Activated gamma-delta T cell treated with Interleukin-2 at 50 U/mL for 16 hours (primary cell): ENCODE measurements at regions not wholly inside any gene's neighbourhood (a gene's known extent, or its start where the extent isn't known, plus 50 kb on each side); places are given as distances from the start of the nearest gene placed in this dataset.
"Not testable (repeated sequence)": the region's sequence is repeated elsewhere in the genome, so short reads cannot be mapped to it uniquely, and the experiment has no call there.

Experiments
- DNase-seq: peaks from one replicate; pipeline ENCODE4 v3.0.0-alpha.2; 2020

DNA sequence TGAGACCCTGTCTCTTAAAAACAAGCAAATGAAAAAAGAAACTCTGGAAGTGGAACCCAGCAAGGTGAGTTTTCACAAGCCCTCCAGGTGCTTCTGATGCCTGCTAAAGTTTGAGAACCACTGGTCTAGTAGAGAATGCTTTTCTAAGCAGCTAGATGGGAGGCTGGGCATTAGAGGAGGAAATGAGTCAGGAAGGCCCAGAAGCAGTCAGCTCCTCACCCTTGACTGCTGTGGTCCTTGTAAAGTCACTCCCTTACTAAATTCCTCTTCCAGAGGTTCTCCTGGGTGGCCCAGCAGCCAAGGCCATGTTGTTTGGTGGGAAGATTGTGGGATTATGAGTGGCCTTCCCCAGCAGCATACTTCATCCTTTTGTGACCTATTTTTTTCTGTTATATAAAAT lies 52.0 kb upstream of the FYN start:
- no peak for DNase-seq

DNA sequence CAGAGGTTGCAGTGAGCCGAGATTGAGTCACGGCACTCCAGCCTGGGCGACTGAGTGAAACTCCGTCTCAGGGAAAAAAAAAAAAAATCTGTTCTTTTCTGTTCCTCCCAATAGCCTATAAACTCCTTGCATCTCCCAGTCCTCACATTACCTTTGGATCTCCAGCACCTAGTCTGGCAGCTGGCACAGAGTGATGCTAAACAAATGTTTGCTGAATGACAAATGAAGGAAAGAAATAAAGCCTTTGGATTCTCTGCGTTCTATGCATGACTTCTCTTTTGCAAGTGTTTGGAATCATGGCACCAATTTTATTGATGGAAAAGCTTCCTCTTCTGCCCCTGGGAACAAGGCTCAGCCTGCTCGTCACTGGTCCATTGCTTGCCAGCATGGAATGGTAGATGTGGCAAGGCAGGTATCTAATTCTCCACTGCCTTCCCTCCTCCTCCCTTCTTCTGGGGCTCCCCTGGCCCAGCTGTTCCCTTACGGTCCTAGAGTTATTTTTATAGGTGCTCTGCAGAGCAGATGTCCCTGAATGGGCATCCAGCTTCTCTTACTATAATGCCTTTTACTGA lies 53.6 kb upstream of the FYN start:
- DNase-seq: no peak

DNA sequence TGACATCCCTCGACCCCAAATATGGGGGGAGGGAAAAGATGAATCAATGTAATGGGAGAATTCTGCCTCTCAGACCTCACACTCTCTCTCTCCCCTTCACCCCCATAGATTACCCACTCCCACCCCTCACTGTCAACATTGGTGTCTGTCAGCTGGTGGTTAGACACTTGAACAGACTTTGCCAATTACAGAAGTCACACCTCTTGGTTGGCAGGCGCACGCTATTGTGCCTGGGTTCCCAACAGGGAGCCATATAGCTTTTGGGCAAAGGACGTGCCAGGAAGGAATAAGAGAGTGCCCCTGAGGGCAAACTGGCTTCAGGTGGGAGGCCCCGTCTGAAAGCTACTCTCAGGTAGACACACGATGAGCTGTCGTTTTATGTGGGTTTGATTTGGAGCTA lies 54.1 kb upstream of the FYN start:
- no peak for DNase-seq

DNA sequence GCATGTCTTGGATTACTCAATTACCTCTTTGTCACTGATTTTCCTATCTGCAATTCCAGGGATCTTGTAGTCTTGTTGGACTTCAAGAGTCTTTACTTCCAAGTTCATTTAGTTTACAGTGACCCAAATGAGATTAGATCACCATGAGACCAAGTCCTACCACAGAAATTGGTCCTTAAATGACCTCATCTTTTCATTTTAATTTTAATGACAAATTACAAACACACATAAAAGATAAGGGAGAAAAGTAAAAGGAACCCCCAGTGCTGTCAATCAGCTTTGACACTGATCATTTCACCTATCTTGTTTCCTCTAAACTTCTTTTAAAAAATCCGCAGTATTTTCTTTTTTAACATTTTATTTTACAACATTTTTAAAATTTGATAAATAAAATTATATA lies 54.9 kb upstream of the FYN start:
- DNase-seq: no peak

DNA sequence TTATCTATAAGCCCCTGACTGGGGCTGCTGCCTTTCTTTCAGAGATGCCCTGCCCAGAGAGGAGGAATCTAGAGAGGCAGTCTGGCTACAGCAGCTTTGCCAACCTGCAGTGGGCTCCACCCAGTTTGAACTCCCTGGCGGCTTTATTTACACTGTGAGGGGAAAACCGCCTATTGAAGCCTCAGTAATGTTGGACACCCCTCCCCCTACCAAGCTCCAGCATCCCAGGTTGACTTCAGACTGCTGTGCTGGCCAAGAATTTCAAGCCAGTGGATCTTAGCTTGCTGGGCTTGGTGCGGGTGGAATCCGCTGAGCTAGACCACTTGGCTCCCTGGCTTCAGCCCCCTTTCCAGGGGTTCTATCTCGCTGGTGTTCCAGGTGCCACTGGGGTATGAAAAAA lies 61.4 kb upstream of the FYN start:
- DNase-seq: not testable (repeated sequence)

DNA sequence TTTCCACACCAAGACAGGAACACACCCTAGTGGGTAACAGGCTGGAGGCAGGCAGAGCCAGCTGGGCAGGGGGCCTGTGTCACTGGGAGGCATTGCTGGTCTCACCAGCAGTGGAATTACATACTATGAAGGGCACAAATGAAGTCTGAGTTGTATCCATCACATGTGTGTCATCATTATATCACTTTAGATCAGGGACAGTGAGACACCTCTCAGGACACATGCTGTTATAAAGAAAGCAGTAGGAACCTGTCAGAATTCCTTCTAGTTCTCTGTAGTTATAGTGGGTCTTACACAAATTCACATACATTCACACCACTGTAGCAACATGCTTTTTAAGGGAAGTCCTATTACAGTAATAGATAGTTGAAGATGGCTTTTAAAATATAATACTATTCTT lies 63.5 kb upstream of the FYN start:
- no peak for DNase-seq

DNA sequence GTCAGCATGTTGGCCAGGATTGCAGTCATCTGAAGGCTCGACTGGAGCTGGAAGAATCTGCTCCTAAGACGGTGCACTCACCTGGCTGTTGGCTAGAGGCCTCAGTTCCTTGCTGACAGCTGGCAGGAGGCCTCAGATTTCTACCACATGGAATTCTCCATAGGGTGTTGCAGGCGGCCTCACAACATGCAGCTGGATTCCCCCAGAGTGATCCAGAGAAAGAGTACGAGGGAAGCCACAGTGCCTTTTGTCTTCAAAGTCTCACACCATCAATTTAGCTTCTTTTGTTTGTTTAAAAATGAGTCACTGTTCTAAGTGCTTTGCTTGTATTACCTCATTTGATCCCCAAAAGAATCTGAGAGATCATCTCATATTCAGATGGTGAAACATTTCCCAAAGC lies 65.5 kb upstream of the FYN start:
- DNase-seq: no peak

DNA sequence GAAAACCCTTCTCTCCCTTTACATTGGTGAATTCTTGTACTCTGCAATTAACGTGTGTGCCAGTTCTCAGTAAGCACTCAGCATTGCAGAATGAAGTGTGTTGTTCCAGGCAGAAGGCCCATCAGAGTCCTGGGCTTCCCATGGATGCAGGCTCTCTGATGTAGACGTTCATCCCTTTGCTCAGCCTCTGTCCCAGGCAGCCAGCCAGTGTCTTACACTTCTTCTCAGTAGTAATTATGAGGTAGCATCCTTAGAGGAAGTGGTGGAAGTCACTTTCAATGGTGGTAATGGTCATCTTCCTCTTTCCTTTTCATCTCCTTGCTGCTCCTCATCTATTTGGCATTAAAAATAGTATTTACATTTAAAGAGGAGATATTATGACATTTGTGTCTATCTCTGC lies 66.7 kb upstream of the FYN start:
- DNase-seq: no peak

DNA sequence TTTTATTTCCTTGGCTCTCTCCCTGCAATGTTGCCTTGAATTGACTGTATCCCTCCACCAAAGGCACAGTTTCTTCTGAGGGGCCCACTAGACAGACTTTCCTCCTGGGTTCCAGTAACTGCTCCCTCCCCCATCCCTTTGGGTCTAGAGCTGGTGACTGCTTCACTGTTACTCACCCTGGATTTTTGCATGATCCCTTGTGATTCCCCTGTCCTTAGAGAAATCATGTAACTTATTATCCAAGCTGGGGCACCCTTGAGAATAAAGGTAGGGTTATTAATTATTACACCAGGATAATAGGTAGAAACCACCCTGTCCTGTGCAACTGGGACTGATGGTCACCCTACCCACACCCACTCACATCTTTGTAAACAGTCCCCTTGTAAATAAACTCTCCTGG lies 67.5 kb upstream of the FYN start:
- no peak for DNase-seq

DNA sequence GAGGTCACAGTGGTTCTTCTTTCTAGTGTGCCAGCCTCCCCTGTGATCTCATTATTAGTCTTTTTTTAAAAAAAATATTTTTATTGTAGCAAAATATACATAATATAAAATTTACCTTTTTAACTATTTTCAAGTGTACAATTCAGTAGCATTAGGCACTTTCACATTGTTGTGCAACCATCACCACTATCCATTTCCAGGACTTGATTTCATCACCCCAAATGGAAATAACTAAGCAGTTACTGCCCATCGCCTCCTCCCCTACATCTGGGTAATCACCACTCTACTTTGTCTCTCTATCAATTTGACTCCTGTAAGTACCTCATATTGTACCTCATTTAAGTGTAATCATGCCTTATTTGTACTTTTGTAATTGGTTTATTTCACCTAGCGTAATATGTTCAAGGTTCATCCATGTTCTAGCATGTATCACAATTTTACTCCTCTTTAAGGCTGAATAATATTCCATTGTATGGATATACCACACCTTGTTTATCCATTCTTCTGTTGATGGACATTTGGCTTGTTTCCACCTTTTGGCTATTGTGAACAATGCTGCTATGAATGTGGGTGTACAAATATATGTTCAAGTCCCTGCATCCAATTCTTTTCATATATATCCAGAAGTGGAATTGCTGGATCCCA lies 68.6 kb upstream of the FYN start:
- no peak for DNase-seq

DNA sequence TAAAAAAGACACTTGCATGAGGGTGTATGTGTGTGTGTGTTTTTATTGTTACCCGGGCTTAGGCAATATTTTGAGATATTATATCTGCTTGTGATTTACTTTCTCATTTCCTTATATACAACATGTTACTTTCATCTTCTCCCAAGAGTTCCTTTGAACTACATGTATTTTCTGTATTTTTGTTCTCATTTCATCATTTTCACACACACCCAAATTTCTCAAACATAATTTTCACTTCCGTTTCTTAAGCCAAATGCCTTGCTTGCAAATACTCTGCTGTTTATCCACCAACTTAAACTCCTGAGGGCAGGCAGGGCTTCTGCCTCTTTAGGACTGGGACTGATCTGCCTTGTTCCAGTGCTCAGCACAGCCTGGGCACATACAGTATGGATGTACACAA lies 69.3 kb upstream of the FYN start:
- DNase-seq: no peak

DNA sequence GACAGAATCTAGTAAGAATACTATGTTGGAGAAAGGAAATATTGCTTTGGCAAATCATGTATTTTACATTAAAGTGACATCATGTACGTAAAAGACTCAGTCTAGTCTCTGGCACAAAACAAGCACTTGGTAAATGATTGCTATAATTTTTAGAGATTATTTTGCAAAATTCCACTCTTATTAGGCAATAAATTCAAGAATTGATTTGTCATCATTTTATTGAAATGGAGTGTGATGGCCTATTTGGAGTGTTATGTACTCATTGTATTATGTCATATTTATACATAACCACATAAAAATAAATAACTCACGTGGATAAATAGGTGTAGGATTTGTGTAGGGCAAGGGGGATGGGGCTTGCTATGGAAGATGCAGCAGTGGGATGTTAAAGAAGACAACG lies 70.0 kb upstream of the FYN start:
- DNase-seq: no peak

DNA sequence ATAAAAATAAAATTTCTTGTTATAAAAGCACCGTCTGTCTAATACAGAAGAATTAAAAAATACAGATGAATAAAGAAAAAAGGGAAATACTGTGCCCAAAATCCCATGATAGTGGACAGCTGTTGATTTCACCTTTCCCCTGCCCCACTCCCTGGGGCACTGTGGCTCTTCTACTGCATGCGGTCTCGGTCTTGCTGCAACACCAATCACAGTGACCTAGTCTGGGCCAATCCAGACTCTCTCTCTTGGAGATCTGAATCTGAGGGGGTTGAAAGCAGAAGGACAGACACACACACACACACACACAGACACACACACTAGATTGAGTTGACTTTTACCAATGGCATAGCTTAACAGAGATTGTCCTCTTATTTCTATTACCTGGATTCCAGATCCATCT lies 70.5 kb upstream of the FYN start:
- no peak for DNase-seq

DNA sequence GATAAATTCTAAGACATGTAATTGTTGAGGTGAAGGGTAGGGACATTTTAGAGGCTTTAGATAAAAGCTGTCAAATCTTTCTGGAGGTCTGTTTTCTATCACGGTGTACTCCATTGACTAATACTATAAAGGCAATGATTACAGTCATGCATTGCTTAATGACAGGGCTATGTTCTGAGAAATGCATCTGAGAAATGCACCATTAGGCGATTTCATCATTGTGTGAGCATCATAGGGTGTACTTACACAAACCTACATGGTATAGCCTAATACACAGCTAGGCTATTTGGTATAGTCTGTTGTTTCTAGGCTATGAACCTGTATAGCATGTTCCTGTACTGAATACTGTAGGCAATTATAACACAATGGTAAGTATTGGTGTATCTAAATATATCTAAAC lies 71.3 kb upstream of the FYN start:
- DNase-seq: no peak

DNA sequence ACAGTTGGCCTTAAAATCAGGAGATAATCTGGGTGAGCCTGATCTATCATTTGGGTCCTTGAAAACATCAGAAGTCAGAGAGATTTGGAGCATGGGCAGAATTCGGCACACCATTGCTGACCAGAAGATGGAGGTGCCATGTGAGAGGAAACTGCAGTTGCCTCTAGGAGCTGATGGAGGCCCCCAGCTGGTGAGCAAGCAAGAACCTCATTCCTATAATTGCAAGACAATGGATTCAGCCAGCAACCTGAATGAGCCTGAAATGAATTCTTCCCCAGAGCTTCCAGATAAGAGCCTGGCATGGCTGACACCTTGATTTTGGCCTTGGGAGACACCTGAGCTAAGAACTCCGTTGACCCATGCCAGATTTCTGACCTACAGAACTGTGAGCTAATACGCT lies 76.3 kb upstream of the FYN start:
- DNase-seq: no peak

DNA sequence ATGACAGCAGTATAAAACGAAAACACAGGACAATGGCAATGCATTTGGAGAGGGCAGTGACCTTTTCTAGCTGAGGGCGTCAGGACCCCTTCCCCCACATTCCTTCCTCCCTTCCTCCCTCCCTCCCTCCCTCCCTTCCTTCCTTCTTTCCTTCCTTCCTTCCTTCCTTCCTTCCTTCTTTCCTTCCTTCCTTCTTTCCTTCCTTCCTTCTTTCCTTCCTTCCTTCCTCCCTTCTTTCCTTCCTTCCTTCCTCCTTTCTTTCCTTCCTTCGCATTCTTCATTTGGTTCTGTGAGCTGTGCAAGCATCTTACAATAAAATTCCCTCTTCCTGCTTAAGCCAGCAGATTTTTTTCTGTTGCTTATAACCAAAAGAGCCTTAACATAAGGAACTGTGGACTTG lies 76.7 kb upstream of the FYN start:
- DNase-seq: not testable (repeated sequence)

DNA sequence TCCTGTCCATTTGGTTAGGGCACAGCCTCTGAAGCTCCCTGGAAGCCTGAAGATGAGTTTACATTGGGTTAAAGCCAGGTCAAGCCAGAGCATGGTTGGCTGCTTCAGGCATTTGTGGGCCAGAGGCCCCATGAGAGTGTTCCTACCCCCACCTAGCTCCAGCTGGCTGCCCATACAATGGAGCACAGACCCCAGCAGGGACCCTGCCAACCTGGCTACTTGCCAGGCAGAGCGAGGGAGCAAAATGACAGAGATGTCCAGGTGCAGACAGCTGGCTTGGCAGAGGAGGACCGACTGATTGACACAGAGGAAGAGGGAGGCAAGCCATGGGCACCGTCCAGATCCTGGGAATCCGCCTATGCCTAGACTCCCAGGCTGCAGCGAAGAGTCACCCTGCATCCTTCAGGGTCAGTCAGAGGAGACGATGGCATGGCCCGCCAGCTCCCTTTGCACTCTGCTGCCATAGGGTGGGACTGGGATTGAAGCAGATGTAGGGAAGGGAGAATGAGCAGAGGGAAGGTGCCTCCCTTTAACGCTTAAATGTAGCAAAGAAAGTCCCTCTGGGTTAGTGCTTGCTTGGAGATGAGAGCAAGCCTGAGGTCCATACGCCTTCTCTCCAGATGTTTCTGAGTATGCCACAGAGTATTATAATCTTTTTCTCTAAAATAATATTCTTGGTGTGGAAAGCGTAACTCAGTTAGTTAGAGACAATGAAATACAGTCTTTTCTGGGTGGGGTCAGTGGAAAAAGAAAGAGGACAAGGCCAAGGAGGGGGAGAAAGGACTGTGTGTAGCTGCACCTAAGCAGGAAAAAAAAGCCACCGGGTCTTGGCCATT lies 77.6 kb upstream of the FYN start:
- DNase-seq: no peak

DNA sequence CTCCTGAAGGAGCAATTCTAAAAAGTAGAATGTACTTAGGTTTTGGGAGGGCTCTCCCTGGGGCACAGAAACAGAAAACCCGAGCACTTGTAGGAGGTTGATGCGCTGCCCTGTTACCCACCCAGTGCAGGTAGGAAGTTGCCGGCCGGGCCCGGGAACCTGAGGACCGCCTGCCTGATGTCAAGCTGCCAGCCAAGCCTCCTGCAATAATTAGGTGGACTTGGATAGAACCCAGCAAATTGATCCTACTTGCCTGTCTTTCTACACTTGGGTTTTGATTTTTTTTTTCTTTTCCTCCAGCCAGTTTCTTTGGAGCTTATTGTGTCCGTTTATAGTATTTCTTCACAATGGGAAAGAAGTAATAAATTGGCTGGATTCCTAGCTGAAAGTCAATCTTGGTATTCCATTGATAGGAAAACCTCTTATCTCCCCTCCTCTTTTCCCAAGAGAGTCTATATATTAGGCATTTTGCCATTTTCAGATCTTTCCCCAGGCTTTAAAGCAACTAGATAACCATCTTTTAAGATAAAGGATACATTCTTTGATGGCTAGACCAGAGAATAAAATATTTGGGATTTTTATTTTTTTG lies 78.3 kb upstream of the FYN start:
- no peak for DNase-seq

DNA sequence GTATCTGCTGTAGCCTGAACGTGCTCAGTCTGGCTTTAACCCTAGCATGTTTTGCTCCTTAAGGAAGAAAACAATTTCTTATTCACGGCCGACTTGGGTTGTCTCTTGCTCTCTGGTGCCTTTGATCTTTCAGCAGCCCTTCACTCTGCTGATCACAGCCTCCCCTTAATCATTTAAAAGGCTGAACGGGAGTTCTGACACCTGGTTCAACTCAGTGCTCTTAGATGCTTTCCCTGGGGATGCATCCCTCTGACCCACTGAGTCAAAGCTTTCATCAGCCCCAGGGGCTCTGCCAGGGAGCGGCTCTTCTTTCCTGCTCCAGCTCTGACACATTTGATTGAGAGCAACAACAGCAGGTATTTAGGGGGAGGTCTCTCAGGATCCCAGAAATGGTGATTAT lies 79.0 kb upstream of the FYN start:
- DNase-seq: no peak

DNA sequence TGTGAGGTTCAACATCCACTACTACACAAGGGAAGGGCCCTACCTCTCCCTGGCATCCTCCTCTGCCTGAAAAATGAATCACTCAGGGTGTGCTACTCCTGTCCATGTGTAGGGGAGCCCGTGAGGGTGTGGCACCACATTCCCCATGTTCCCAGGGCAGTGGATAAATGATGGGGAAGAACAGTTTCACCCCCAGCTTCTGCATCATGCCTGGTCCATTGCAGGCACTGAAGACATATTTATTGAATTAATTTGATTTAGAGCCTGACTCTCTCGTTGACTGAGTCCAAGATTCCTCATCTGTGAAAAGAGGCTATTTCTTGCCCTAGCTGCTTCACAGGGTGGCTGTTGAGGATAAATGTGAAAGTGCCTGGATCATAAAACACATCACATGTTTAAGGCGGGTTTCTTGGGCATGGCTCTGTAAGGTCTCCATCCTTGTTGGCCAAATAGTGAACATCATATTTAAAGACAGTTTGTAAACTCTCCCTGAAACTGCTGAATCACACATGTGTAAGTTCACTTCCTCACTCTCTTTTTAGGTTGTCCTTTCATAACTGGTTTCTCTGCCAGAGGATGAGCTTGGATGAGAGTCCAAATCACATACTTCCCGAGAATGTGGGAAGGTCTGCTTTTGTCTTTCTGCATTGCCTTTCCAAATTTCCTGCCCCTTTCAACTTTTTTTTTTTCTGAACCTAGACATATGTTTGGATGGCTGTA lies 79.7 kb upstream of the FYN start:
- no peak for DNase-seq

DNA sequence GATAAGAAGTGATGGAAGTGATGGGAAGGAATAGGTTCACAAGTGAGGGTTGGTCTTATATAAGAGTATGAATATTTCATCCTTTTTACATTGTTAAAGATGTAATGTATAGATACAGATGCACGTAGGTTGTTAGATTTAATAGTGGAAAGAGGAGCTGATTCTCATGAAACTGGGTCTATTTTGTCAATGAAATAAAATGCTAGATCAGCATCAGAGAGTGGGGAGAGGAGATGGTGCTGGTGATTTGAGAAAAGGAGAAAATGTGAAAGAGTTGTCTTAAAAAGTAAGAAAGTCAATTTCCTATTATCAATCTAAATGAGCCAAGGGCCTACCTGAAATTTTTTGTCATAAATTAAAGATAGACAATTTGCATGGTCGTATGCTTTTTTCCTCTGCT lies 82.8 kb upstream of the FYN start:
- DNase-seq: no peak

DNA sequence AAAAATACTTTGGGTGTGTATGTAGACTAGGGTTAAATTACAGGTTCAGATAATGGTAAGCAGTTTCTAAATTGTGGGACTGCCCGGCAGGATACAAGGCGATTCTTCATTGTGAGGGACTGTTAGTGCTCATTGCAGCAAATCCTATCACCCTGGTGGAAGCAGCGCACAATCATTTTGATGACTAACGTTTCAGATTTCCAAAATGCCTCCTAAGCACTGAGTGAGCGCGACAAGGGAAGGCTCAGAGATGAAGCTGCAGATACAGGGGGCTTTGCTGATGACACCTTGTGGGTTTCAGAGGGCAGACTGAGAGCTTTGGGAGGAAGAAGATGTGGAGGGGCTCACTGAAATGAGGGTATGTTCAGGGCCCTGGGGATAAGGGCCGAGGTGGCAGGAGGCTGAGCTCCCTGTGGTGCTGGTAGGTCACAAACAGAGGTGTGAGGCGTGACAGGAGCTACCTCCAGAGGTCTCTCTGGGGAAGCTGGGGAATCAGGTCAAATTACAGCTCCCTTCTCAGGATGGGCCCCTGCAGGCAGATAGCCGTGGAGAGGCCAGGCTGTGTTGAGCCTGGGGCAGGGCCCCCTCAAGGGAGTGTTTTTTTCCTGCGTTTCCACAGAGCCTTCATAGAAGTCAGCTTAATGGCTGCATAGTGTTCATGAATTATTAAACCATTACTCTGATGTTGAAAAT lies 84.5 kb upstream of the FYN start:
- no peak for DNase-seq

DNA sequence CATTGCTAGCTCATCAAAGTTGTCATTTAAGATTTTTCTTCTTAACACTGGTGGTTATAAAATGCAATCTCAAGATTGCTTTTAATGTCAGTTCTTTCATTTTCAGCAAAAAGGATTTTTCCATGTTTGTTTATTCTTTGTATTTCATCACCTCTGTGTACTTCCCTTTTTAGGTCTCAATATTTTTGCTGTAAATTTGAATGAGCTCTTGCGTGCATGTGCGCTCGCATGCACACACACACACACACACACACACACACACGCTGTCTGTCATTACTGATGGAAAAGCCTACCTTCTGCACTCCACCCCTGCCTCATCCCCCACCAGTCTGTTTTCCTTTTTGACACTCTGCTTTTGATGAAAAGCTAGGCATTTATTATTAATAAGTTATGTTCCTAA lies 85.3 kb upstream of the FYN start:
- no peak for DNase-seq
